HG02759 (cell line): ENCODE measurements at regions not wholly inside any gene's neighbourhood (a gene's known extent, or its start where the extent isn't known, plus 50 kb on each side); places are given as distances from the start of the nearest gene placed in this dataset.

ENCODE experiments used
- ATAC-seq: cut with Tn5 transposase; IDR thresholded peaks from one replicate; pipeline ENCODE4 v1.9.1; 2021; ENCODE audit warnings: mild to moderate bottlenecking, moderate library complexity; ENCODE audit not compliant: unreplicated experiment

DNA sequence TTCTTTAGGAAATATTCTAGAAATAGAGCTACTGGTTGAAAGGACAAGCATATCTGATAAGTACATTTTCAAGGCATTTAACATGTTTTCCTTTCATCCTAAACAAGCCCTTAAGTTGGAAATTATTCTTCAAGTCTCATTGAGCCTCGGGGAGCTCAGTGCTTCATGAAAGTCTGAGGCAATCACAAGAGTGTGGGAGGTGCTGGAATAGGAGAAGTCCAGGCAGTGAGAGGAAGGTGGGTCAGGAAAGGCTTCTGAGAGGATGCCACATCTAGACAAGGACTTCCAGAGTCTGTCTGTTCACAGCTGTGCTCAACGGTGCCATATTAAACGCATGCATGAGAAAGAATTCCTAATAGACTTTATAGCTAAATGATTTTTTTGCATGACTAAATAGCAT is 69.8 kb downstream of the CD83 start:
- ATAC-seq, result no peak

DNA sequence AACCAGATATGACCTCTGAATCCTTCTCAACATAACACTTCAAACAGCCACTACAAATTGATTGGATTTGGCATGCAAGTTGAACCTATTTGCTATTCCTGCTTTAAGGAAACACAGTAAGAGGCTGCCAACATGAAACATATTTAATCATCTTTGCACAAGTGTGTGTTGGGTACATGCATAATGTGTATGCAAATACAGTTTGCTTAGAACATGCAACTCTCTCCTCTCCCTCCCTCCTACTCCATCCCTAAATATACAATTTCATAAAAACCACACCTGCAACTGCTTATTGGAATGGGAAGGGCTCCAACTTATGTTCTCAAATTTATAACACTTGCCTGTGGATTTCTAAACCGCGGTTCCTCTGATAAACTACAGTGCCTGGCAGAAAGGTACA is 71.5 kb downstream of the CD83 start:
- ATAC-seq, result no peak

DNA sequence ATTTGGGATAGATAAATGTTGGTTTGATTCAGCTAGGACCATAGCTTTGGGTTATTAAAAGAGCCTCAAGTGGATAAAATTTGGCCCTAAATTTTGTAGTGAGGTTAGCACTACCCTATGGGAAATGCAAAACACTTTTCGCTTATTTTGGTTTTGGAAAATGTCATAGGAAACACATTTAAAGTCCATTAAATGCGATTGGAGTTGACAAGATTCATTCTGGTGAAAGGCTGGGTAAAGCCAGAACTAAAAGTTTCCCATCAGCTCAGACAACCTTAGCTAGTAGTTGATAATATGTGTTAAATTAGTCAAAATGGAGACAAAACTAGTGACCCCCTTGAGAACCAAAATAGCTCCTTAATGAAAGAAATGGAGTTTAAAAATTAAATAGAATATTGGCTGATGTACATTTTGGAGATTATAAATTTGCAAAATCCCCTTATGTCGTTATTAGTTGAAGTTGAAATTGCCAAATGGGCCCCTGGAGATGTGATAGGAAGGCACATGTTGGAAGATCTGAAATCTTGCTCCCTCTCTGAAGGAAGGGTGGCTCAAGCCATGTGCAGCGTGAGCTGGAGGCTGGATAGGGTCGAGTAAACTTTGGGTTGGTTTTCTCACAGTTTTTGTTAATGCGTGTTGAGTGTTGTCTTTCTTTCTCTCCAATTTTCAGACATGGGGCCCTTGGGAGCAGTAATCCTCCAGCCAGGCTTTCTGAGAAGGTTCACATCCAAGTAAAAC is 72.8 kb downstream of the CD83 start:
- ATAC-seq, result no peak

DNA sequence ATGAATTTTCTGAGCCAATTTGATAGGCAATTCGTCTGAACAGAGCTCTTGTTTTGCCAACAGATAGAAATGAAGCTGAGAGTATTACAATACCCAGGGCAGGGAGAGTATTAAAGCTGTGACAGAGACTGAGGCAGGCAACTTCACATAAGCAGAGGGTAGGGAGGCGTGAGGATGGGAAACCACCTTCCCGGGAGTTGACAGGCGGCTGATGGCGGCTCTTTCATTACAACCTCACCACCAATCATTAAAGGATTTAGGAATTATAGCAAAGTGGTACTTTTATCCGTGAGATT is 73.3 kb downstream of the CD83 start:
- ATAC-seq, result no peak

DNA sequence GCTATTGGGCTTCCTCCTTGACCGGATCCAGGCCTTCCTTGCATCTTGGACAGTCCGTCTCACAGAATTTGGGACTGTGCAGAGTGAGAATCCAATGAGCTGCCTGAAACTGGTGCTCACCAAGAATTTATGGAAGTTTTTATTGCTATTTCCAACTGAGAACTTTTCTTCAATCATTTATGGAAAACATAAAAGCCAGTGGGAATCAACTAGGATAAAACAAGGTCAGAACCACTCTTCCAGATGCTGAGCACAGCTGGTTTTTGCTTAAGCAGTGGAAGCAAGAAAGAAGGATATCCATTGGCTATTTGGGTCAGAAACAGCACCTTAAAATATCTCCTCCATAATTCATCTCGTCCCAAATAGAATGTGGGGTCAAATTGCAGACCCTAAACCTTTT is 74.2 kb downstream of the CD83 start:
- ATAC-seq, result no peak

DNA sequence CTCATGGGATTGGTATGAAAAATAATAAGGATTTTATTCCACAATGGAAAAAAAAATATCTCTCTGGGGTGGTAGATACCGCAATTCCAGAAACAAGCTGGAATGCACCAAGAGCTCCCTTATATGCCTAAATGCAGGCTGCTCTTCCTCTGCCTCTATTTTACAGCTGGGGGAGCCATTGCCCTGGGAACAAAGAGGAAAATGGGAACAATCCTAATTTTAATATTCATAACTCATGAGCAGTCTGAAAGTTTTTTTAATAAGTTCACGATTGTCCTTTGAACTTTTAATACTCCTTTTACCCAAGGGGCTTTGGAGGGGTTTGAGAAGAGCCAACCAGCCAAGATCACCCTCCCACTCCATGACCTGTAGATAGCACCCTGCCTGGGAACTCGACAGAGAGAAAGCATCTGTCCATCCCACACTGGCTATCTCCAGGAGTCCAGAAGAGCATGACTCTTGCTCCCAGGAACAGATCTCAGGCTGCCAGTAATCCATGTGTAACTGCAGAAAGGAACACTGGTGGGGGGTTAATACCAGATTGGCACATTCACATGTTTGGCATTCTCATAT is 74.7 kb downstream of the CD83 start:
- ATAC-seq, result no peak

DNA sequence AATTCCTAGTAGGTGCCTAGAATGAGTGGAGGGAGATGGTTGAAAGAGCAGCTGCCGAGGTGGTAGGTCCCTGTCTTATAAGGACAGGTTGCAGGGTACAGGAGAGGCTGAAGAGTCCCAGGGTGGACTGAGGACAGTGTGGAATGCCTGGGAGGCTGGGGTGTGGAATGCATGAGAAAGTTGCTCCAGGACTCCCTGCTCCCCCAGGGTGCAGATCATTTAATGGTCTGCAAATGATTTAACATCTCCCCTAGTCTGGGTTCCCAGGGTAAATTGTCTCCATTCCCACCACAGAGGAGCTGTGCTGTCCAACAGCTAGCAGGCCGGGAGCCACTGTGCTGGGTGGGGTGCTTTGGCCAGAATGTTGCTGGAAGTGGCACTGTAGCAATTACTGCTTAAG is 76.0 kb downstream of the CD83 start:
- no peak for ATAC-seq

DNA sequence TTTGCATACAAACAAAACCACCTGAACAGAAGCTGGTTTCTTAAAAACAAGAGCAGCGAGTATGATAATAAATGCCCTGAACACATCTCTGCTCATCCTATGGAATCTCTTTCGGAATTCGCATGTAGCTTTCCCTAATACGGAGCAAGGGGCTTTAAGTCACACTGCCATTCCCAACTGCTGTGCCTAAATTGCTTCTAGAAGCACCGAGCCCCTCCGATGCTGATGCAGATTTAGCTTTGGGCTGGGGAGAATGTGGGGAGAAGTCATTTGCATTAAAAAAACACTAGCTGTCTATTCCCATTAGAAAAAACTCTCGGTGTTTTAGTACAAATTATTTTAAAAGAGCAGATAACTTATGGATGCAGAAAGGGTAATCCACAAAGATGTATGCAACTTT is 76.9 kb downstream of the CD83 start:
- ATAC-seq, result no peak

DNA sequence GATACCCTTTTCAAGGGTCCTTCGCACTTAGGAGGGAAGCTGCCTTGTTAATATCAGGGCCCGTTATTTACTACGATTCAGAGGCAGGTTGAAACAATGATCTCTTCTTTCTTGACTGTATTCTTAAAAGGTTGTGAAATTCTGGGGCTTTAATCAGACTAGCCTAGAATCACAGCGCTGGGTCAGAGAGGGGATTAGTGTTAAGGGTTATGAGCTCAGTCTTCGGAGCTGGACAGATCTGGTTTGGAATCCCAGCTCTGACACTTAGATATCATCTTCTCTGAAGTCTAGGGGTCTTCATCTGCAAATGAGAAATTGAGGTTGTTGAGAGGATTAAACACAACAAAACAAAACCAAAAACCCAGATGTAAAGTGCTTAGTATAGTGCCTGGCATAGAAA is 77.4 kb downstream of the CD83 start:
- no peak for ATAC-seq

DNA sequence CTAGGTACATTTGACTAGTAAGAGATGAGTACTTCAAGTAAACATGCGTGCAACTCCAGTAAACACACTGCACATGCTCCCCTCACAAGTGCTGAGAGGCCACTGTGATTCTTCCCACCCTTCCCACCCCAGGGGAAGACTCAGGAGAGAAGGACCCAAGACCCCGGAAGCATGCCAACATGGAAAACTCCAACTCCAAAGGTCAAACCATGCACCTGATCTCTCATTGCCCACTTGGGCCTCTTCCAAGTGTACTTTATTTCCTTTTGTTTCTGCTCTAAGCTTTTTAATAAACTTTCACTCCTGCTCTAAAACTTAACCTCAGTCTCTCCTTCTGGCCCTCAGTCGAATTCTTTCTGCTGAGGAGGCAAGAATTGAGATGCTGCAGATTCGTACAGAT is 78.5 kb downstream of the CD83 start:
- ATAC-seq, result no peak

DNA sequence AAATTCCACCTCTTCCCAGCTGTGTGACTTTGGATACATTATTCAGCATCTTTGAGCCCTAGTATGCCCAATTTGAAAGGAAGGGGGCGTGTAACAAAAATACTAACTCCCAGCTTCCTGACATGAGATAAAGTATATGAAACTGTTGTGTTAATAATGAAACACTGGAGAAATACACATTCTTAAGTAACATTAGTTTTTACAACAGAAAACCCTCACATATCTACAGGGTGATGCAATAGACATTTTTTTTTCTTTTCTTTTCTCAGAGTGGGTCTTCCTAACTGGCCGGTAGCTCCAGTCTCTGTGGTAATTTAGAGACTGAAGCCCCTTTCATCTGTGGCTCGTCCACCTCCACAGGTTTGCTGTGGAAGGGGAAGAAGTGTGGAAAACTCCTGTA is 79.5 kb downstream of the CD83 start:
- ATAC-seq, result no peak

DNA sequence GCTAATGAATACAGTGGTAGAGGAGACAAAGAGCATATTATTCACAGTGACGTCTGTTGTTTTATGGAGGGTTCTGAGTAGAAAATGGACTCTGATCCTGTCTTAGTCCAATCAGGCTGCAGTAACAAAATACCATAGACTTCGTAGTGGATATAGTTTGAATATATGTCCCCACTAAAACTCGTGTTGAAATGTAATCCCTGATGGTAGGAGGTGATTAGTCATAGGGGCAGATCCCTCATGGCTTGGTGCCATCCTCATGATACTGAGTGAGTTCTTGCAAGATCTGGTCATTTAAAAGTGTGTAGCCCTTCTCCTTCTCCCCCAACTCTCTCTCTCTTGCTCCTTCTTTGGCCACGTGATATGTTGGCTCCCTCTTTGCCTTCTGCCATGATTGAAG is 82.5 kb downstream of the CD83 start:
- ATAC-seq, result no peak

DNA sequence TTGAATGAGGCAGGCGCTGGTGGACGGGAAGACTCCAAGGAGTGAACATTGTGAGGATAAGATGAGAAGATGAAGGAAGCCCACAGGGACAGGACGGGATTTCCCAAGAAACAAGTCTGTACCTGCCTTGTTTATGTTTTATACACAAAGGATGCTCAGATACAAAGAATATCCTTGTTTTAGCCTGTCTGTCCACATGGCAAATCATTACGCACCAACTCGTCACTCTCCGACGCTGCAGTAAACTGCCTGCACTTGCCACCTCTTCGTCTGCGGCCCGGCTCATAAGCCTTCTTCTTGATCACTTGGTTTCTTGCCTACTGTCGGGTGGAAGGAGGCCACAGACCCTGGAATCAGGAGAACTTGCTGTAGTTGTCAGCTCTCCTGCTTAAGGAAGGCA is 85.4 kb downstream of the CD83 start:
- no peak for ATAC-seq

DNA sequence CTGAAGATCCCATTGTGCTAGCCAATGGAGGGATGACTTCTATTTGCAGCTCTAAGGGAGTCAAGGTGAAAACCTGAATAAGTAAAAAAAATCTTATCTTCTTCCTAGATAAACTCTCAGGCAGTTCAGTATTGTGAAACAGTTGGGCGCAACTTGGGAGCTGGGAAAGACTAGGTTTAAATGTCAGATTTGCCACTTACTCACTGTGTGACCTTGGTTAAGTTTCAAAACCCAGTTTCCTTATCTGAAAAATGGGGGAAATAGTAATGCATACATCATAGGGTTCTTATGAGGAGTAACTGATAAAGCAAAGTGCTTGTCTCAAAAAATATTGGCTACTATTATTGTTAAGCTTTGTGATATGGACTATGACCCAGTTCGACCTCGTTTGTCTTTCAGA is 88.8 kb downstream of the CD83 start:
- ATAC-seq, result no peak

DNA sequence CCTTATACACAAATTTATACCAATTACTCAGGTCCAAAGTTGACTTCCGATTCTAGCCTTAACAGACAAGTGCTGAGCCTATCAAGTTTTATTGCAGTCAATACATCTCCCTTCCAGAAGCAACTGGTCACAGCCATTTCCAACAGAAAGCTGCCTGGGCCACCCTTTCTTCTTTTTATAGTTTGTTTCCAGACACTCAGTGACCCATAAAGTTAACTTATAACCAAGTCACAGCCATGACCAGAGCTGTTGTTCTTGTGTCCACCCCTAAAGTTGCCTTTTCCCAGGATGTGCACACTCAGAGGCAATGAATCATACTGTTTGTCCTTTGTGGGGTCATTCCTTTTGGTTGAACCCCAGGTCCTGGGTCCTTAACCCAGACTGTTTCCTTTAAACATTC is 89.9 kb downstream of the CD83 start:
- no peak for ATAC-seq

DNA sequence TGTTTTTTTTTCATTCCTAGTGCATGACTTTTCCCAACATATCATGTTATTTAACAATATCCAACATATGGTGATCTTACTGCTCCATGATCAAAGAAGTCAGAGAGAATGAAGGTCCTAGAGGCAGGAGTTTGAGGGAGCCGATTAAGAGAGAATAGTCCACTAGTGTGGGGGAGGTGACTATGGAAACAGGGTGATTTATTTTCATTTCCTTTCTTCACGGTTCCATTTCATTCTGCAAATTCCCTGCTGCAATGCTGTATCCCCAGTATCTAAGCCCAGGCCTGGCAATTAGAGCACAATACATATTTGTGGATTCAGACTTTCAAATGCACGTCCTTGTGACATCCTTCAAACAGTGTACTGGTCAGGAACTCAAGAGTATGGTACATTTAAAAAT is 91.4 kb downstream of the CD83 start:
- ATAC-seq, result no peak

DNA sequence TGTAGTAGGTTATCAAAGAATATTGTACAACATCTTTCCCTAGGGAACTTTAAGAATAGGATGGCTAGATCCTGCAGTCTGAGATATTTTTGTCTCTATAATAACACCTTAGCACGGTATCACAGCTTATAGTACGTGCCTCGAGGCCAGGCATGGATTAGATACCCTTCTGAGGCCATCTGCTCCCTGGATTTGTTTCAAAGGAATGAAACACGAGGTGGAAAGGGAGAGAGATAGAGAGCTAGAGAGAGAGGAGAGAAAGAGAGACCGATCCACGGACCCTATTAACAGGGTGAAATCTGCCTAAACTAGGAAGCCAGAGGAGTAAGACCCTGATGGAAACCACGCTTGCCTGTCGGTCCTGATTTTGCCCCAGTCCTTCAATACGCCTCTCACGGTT is 92.5 kb downstream of the CD83 start:
- no peak for ATAC-seq

DNA sequence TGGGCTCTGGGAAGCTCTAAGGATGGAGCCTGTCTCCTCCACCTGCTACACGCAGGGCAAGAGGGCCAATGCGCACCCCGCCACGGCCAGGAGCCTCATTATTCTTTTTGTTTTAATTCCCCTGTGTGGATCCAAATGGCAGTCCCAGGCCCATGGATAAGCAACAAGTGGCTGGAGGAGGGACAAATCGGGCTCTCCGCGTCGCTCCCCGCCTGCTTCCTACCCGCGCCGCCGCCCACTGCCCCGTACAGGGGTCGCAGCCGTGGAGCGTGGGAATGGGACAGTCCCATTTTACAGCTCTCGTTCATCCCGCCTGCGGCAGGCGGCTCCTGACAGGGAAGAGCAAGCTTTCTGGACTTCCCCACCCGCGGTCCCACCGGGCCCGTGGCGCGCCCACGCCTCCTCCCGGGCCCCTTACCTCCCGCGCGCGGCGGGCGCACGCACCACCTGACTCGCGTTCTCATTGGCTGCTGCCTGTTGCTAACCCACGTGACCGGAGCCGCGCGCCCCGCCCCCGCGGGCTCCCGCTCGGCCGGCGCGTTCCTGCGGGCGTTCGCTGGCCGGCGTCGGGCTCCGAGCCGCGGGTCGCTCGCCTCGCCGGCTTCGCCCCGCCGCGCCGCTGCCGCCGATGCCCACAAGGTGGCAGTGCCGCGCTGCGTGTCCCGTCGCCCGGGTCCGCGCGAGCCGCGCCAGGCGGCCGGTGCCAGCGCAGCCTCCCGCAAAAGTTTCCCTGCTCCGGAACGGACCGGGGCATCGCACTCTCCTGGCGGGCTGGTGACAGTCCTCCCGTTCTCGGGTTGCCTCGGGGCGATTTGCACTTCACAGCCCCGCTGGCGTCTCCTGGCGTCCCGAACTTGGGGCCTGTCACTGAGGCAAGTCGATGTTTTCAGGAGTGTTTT is 93.3 kb downstream of the CD83 start:
- ATAC-seq, result peak; percentile 97

DNA sequence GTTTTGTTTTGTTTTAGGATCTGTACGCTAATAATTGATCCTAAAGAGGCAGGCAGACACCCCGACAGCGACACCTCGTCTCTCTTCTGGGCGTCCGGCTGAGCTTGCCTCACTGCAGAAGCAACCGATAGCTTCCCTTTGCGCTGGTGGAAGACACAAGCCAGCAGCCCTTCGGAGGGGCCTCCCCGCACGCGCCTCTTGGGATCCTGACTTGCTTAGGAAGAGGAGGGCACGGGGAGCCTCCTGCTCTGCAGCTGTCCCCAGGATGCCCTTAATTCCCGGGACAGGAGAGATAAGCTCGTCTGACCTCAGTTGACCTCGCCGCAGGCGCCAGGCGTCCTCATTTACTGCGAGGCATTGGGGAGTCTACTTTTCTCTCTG is 94.0 kb downstream of the CD83 start:
- peak; percentile 11 for ATAC-seq

DNA sequence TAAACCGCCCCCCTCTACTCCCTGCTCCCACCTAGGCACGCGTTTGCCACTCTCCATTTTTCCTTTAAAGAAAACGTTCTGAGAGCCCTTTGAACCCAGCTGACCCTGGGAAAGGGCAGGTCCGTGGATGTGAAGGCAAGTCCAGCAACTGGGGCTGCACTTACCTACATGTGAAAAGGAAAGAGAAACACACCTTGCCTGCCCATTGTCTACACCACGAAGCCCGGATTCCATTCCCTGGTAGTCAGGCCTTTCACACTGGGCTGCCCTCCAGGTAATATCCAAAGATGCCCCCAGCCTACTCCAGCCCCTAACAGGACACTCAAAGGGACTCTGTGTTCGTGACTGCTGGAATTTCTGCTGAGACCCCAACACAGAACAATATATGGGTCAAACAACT is 94.4 kb downstream of the CD83 start:
- no peak for ATAC-seq

DNA sequence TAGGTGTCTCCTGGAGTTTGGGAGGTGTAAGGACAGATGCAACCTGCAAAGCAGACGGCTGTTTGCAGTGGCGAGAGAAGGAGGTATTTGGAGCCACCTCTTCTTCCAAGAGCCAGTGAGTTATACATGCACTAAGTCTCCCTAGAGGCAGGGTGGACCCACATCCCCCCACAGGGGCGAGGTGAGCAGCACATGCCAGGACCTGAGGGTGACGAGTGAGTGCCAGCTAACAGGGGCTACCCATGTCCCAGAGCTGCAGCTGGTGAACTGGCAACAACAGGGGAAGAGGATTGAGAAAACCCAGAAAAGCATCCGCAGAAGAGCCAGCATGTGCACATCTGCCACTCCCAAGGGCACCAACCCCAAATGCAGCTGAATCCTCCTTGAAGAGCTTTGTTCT is 95.1 kb downstream of the CD83 start:
- ATAC-seq, result no peak

DNA sequence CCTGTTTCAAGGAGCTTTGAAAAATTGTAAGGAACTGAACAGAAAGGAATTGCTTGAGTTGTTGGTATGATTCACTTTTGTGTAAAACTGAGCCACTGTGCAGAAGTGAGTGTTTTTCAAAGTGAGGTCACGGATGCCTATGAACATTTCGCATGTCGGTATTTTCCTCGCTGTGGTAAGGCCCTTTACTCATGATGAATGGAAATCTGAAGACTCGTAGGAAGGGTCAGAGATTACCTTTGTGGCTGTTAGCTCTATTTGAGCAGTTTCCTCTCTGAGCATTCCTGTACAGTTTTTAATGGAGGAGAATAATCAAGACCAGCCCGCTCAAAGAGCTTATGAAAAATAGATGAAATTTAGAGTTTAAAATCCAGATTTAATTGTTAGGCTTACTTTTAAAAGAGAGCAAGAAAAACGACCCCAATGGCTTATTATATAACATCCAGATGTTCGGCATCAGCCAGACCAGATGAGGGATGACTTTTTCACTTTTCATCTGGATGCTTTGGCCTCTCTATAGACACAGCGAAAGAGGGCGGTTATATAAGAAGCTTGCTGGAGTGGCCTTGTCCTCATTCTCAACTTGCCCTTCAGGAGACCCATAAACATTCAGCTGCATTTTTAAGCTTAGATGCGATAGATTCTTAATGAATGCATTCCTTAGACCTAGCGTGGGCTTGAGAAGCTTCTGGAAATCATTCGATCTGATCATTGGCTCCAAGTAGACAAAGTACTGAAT is 99.5 kb downstream of the CD83 start:
- ATAC-seq, result no peak
